ENCODE measurements at regions not wholly inside any gene's neighbourhood (a gene's known extent, or its start where the extent isn't known, plus 50 kb on each side); places are given as distances from the start of the nearest gene placed in this dataset.

GRCh38 chr22:48474881-48475280 is 1352.8 kb downstream of the BRD1 start:
- TF ChIP-seq CTCF (conservative IDR thresholded peaks at IDR 0.05; ENCODE audit: low read depth in 2 of 2) (no peak), POLR2AphosphoS5 (IDR thresholded peaks at IDR 0.05; ENCODE audit: low read depth) (no peak), EZH2 (IDR thresholded peaks at IDR 0.05; ENCODE audit: low read depth, unreplicated experiment) (no peak), EZH2phosphoT487 (IDR thresholded peaks at IDR 0.05; ENCODE audit: unreplicated experiment) (no peak), REST (IDR thresholded peaks at IDR 0.05; ENCODE audit: unreplicated experiment) (no peak), CREB1 (CRISPR knock-in tag; IDR thresholded peaks at IDR 0.05; ENCODE audit: low read depth) (no peak), ZNF114 (CRISPR knock-in tag; IDR thresholded peaks at IDR 0.05) (no peak), NANOG (IDR thresholded peaks at IDR 0.05; ENCODE audit: borderline replicate concordance) (no peak), STAT1 (IDR thresholded peaks at IDR 0.05; ENCODE audit: unreplicated experiment) (no peak), JUNB (IDR thresholded peaks at IDR 0.05; ENCODE audit: unreplicated experiment) (no peak)

Data from GM23338 (cell line).